Hematopoietic multipotent progenitor cell treated with erythropoietin and hydrocortisone succinate and interleukin-3 and kit ligand, for 6 days (in vitro differentiated cells): ENCODE measurements at regions not wholly inside any gene's neighbourhood (a gene's known extent, or its start where the extent isn't known, plus 50 kb on each side); places are given as distances from the start of the nearest gene placed in this dataset.
A peak's percentile ranks its signal among the peaks of the same experiment; 100 is the strongest.

Source experiments
- DNase-seq: peaks from one replicate; pipeline ENCODE4 v3.0.0-alpha.2; 2015

DNA sequence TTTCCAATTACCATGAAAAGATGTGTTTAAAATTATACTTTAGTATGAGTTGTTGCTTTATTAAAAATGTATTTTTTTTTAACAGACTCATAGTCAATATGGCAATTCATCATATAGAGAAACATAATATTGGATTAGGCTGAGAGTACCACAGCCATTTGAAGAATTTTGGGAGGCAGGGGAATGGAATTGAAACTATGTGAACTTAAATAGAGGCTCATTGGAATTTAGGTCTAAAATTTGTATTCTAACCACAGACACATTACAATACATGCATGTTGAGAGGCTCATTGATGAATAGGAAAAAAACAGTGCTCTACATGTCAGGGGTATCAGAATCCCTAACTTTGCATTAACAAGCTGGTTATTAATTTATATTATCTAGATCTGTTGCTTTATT lies 269.6 kb downstream of the DKK2 start:
- no peak for DNase-seq

DNA sequence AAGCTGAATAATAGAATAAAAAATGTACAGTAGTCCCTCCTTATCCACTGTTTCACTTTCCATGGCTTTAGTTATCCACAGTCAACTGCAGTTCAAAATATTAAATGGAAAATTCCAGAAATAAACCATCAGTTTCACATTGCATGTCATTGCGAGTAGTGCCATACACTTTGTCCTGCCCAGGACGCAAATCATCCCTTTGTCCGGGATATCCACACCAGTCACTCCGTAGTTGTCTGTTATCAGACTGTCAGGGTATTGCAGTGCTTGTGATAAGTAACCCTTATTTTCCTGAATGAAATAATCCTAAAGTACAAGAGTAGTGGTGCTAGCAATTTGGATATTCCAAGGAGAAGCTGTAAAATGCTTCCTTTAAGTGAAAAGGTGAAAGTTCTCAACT lies 271.3 kb downstream of the DKK2 start:
- DNase-seq = no peak

GRCh38 chr4:106762666-106763443 lies 273.3 kb downstream of the DKK2 start:
- DNase-seq = no peak

DNA sequence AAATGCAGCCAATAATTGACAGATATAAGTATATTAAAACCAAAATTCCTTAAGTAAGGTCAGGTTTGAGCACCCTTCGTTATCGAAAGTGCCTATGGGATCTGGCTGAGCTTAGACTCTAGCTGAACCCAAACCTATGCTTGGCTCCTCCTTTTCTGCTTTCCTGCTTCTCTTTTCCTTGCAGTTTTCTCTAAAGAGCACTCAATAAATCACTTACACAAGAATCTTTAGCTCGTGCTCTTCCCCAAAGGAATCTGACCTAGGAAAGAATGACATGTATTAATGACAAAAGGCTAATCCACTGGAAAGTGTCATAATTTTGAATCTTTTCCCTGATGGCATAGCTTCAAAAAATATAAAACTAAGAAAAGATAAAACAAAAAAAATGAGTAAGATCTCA lies 282.7 kb downstream of the DKK2 start:
- DNase-seq = no peak

DNA sequence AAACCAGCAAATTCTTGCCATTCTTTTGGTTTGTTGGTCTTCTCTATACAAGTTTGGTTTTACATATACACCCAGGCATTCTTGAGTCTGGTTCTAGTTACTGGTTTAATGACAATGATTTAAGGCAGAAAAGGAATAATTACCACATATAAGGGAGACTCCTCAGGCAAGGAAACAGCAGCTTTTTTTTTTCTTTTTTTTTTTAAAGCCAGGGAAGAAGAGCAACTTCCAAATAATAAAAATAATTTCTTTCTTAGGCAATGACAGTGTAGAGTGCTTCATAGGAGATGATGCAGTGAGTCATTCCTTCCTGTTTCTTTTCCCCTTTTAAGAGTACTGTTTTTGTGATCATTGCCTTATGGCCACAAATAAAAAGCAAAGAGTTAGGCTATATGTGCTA lies 289.7 kb downstream of the DKK2 start:
- DNase-seq = no peak

GRCh38 chr4:106738121-106738520 lies 298.0 kb downstream of the DKK2 start:
- DNase-seq = no peak

- no peak for DNase-seq
These were observed 317.6 kb downstream of the DKK2 start for GRCh38 chr4:106718548-106718947.

GRCh38 chr4:106717091-106717490 lies 319.0 kb downstream of the DKK2 start:
- DNase-seq = no peak

DNA sequence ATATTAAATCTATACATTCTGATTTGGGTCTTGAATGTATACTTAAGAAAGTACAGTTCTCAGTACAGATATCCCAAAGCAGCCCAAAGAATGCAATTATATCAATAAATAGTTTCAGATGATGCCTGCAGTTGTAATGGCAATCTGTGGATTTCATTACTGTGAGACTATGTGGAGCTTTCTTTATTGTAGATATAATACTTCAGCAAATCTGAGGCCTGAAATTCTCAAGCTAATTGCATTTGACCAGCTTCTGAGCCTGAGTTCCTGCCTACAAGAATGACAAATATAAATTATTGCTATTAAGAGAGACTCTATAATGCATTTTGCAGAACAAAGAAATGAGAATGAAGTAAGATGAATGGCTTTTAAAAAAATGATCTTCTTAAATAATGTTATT lies 320.3 kb downstream of the DKK2 start:
- DNase-seq = no peak

DNA sequence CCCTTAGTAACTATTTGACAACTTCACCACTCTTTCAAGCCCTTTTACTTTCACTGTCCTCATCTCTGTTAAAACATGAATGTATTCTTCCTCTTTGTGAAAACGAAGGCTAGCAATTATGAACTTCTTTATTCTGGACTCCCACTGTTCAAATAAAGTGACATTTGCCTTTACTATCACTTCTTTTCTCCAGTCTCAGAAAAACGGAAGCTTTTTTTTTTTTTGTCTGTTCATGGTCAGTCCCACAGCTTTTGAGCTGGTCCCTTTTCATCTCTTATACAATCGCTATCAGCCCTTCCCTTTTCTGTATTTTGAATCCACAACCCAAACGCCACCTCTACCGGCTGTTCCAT lies 327.7 kb downstream of the DKK2 start:
- peak; percentile 20 for DNase-seq

GRCh38 chr4:106707776-106708463 lies 328.2 kb downstream of the DKK2 start:
- DNase-seq = peak; percentile 22

GRCh38 chr4:106704253-106704870 lies 331.8 kb downstream of the DKK2 start:
- DNase-seq = no peak

DNA sequence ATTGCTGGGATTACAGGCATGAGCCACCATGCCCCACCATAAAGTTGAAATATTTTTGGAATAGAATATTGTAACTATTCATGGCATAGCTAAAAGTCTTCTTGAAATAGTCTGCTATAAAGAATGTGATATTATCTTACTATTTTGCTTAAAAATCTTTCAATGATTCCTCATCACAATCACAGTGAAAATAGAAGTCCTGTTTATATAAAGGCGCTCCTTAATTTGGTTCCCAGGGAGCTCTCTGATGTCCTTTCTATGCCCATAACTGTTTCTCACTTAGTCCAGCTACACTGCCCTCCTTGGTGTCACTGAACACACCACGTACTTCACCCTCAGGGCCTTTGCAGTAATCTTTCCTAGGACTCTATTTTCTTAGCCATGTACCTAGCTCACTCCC lies 331.7 kb upstream of the GIMD1 start:
- DNase-seq = no peak

- no peak for DNase-seq
These were observed 330.1 kb upstream of the GIMD1 start for GRCh38 chr4:106698621-106699195.

- DNase-seq = no peak
These were observed 327.1 kb upstream of the GIMD1 start for GRCh38 chr4:106695501-106696262.

- DNase-seq = no peak
These were observed 325.7 kb upstream of the GIMD1 start for GRCh38 chr4:106694232-106694631.

- no peak for DNase-seq
These were observed 323.2 kb upstream of the GIMD1 start for GRCh38 chr4:106691749-106692148.

DNA sequence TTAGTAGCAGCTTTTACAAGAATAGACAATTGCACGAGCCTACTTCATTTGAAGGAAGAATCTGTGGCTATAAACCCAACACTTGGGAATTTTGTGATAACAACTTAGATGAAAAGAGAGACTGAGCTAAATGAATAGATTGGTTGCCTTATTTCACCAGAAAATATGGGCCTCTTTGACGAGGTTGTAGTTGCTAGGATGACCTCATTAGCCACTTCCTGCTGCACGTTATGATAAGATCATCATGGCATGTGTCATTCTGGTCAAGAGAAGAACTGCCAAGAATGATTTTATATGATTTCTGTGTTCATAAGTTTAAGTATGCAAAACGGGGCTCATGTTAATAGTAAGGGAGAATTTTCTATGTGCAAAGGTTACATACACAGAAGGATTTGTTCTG lies 321.9 kb upstream of the GIMD1 start:
- DNase-seq = peak; percentile 65

- no peak for DNase-seq
These were observed 318.4 kb upstream of the GIMD1 start for GRCh38 chr4:106687026-106687425.

- no peak for DNase-seq
These were observed 312.9 kb upstream of the GIMD1 start for GRCh38 chr4:106681381-106681921.

- DNase-seq = peak; percentile 13
These were observed 310.5 kb upstream of the GIMD1 start for GRCh38 chr4:106679063-106679462.

DNA sequence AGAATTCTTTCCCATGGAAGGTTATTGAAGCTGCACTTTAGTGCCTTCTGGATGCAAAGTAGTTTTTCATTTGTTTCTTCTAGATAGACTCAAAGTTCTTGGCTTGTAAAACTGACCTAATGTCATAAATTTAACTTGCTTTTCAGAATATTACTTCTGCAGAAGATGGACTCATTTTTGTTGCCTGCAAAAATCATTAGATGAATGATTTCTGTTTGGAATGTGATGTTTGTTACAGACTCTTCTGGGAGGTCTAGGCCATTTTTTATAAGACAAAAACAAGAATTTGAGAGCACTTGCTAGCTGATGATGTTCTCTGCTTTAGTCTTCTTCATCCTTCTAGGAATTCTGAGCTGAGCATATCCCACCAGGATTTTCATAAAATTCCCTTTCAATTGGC lies 308.6 kb upstream of the GIMD1 start:
- no peak for DNase-seq
